GM18507 (cell line): ENCODE measurements at regions not wholly inside any gene's neighbourhood (a gene's known extent, or its start where the extent isn't known, plus 50 kb on each side); places are given as distances from the start of the nearest gene placed in this dataset.
"Not testable (repeated sequence)": the region's sequence is repeated elsewhere in the genome, so short reads cannot be mapped to it uniquely, and the experiment has no call there.

Source experiments
- DNase-seq: peaks from one replicate; pipeline ENCODE4 v3.0.0; 2011; ENCODE audit warnings: low read depth; ENCODE audit not compliant: insufficient read length; ENCODE audit errors: extremely low spot score
- FAIRE-seq: peaks from 2 replicates; lab custom pipeline; 2011; peaks lifted over from hg19 to GRCh38; lab: Jason Lieb, UNC

DNA sequence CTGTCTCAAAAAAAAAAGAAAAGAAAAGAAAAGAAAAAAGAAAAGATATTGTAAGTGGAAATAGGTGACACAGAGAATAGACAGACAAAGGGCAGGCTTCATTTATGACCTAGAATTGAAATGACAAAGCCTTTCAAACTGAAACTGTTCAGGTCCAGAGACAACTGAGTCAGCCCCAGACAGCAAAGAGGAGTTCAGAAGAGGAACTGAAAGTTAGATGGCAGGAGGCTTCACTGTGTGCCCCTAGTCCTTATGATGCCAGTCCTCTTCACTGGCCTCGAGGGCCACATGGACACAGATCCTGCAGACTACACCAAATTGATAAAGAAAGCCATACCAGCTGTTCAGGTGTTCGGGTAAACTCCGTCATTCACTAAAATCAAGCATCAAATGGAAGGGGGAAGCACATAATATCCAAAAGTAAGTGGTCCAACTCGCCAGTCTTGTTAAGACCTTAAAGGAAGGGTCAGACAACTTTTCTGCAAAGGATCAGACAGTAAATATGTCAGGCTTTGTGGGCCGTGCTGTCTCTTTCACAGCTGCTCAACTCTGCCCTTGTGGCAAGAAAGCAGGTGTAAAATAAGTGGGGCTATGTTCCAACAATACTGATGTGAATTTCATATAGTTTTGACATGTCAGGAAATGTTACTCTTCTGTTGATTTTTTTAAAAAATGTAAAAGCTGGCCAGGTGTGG is 231.9 kb upstream of the MGAT5 start:
- peak; percentile 46 for DNase-seq
- peak; percentile 83 for FAIRE-seq

DNA sequence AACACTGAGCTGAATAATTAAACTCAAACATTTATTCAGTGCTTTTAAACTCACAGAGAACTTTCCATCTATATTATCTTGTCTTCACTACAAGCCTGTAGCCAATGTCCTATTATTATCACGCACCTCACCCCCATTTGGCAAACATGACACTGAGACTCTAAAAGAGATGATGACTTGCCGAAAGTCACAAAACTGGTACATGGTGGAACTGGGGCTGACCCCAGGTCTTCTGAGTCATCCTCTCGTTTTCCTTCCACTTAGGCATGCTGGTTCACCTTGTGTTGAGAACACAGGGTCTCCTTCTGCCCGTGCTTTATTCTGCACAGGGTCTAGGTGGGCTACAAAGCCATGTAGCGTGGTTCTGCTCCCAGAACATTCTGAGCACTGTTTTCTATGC is 230.0 kb upstream of the MGAT5 start:
- FAIRE-seq (no peak), DNase-seq (no peak)

DNA sequence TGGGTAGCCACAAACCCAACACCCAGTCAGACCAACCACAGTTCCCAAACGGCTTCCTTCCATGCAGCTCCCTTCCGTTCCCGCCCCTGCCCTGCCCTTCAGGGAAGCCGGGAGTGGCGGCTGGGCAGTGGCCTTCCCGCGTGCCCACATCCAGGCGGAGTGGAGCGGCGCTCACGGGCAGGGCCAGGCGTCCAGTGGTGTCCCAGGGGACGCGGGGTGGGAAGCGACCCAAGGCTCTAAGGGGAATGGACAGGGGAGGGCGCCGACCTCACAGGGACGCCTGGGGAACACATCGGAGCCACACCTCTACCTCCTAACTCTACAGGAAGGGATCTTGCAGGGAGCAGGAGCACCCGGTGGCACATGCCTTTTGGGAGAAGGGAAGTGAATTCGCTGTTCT is 225.9 kb upstream of the MGAT5 start:
- no peak for DNase-seq
- FAIRE-seq: no peak

DNA sequence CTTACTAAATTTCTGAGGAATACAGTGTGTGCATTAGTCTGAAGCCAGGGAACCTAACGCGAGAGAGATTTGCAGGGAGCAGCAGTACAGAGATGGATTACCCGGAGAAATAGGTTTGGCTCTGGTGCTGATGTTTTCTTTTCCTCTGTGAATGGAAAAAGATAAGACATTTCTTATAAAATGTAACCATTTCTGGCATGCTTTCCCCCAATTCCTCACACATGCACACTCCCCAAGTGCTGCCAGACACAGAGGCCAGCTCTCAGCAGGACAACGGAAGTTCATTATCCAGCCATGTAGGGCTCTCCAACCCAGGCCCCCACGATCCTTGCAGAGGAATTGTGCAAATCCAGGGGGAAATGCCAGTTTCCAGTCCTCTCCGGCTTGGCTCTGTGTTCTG is 224.5 kb upstream of the MGAT5 start:
- DNase-seq (no peak), FAIRE-seq (no peak)

DNA sequence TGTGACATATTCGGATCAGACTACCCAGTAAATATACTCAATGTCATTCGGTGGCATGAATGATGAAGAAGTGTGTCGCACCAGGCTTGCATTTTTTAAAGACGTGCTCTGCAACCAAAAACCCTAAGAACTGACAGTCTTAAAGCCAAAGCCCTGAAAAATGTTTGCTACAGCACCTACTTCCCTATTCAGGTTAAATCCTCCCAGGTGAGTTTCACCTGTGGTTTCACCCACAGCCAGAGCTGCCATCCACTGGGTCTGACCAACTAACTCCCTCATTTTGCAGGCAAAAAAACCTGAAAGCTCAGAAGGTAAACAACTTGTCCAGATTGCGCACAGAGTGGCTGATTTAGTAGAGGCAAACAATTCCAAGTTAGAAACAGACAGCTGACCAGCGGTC is 222.3 kb upstream of the MGAT5 start:
- DNase-seq: no peak
- FAIRE-seq: no peak

DNA sequence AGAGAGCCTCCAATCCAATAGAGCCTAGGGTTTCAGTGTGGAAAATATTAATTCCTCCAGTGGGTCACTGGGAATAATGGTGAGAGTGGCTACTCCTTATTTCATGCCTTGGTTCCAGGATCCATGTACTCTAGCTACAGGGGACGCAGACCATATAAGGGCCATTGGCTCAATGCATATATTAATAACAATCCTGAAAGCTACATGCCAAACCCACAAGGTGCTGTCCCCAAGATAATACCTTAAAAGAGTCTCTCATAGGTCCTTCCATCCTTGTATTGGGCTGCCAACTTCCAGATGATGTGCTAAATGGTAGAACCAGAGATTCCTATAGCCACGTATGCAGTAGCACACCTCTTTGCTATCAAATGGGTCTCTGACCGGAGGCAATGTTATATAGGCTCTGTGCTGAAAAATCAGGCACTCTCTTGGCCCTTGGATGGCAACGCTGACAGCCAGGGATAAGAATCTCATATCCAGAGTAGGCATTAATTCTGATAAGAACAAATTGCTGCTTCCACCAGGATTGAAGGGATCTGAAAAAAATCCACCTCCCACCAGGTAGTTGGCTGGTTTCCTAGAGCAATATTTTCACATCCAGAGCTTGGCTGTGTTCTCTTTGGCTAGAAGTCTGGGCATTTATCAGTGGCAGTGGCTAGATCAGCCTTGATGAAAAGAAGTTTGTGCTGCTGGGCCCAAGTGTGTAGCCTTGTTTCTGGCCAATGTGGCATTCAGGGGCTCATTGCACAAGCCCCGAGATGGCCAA is 218.1 kb upstream of the MGAT5 start:
- FAIRE-seq: no peak
- no peak for DNase-seq

DNA sequence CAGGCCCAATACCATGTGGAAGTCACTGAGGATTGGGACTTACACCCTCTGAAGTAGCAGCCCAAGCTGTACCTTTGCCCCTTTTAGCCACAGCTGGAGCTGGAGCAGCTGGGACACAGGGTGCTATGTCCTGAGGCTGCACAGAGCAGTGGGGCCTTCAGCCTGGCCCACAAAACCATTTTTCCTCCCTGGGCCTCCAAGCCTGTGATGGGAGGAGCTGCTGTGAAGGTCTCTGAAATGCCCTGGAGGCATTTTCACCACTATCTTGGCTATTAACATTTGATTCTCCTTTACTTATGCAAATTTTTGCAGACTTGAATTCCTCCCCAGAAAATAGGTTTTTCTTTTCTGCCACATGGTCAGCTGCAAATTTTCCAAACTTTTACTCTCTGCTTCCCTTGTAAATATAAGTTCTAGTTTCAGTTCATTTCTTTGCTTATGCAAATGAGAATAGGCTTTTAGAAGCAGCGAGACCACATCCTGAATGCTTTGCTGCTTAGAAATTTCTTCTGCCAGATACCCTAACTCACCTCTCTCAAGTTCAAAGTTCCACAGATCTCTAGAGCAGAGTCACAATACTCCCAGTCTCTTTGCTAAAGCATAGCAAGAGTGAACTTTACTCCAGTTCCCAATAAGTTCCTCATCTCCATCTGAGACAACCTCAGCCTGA is 213.8 kb upstream of the MGAT5 start:
- FAIRE-seq (peak; percentile 77), DNase-seq (no peak)

DNA sequence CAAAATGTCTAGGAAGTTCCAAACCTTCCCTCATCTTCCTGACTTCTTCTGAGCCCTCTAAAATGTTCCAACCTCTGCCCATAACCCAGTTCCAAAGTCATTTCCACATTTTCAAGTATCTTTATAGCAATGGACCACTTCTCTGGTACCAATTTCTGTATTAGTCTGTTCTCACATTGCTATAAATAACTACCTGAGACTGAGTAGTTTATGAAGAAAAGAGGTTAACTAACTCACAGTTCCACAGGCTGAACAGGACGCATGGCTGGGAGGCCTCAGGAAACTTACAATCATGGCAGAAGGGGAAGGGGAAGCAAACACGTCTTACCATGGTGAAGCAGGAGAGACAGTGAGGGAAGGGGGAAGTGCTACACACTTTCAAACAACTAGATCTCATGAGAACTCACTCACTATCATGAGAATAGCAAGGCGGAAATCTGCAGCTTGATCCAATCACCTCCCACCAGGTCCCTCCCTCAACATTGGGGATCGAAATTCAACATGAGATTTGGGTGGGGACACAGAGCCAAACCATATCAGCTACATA is 213.2 kb upstream of the MGAT5 start:
- peak; percentile 12 for FAIRE-seq
- DNase-seq: not testable (repeated sequence)

DNA sequence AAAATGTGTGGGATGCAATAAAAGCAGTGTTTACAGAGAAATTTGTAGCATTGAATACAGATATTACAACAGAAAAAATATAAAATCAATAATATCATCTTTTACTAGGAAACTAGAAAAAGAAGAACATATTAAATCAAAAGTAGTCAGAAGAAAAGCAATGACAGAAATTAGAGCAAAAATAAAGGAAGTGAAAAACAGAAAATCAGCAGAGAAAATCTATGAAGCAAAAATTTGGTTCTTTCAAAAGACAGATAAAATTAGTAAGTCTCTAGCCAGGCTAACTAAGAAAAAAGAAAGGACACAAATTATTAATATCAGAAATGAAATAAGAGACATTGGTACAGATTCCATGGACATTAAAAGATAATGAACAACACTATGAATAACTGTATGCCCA is 212.0 kb upstream of the MGAT5 start:
- no peak for DNase-seq
- no peak for FAIRE-seq

DNA sequence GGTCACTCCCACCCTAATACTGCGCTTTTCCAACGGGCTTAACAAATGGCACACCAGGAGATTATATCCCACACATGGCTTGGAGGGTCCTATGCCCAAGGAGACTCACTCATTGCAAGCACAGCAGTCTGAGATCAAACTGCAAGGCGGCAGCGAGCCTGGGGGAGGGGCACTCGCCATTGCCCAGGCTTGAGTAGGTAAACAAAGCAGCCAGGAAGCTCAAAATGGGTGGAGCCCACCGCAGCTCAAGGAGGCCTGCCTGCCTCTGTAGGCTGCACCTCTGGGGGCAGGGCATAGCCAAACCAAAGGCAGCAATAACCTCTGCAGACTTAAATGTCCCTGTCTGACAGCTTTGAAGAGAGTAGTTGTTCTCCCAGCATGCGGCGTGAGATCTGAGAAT is 210.8 kb upstream of the MGAT5 start:
- DNase-seq, FAIRE-seq: not testable (repeated sequence)

DNA sequence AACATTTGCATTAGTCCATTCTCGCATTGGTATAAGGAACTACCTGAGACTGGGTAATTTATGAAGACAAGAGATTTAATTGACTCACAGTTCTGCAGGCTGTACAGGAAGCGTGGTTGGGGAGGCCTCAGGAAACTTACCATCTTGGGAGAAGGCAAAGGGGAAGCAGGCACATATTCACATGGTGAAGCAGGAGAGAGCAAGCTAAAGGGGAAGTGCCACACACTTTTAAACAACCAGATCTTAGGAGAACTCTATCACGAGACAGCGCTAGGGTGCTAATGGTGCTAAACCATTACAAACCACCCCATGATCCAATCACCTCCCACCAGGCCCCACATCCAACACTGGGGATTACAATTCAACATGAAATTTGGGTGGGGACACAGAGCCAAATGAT is 201.7 kb upstream of the MGAT5 start:
- DNase-seq (no peak), FAIRE-seq (no peak)

DNA sequence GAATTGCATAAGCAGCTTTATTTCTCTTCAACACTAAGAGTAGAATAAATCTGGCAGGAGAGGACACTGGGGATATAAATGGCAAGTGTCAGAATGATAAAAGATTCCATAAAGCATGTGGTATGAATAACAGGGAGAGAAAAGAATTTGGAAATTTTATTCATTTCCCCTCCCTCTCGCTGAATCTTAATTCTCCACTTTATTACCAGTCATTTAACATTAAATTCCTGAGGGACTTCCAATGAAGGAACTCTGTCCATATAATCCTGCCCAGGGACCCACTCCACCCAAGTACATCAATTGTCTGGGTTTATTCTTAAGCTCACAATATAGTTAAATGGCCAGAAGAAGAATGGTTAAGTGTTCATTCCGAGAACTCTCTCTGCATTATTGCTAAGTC is 197.7 kb upstream of the MGAT5 start:
- DNase-seq: no peak
- no peak for FAIRE-seq

DNA sequence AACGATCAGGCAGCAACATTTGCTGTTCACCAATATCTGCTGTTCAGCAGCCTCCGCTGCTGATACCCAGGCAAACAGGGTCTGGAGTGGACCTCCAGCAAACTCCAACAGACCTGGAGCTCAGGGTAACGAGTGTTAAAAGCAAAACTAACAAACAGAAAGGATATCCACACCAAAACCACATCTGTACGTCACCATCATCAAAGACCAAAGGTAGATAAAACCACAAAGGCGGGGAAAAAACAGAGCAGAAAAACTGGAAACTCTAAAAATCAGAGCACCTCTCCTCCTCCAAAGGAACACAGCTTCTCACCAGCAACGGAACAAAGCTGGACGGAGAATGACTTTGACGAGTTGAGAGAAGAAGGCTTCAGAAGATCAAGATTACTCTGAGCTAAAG is 192.8 kb upstream of the MGAT5 start:
- not testable (repeated sequence) for FAIRE-seq, DNase-seq

DNA sequence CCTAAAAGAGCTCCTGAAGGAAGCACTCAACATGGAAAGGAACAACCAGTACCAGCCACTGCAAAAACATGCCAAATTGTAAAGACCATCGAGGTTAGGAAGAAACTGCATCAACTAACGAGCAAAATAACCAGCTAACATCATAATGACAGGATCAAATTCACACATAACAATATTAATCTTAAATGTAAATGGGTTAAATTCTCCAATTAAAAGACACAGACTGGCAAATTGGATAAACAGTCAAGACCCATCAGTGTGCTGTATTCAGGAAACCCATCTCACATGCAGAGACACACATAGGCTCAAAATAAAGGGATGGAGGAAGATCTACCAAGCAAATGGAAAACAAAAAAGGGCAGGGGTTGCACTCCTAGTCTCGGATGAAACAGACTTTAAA is 191.6 kb upstream of the MGAT5 start:
- DNase-seq, FAIRE-seq: not testable (repeated sequence)

DNA sequence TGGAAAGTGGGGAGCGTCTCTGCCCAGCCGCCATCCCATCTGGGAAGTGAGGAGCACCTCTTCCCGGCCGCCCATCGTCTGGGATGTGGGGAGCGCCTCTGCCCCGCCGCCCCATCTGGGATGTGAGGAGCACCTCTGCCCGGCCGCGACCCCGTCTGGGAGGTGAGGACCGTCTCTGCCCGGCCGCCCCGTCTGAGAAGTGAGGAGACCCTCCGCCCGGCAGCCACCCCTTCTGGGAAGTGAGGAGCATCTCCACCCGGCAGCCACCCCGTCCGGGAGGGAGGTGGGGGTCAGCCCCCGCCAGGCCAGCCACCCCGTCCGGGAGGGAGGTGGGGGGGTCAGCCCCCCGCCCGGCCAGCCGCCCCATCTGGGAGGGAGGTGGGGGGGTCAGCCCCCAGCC is 190.0 kb upstream of the MGAT5 start:
- not testable (repeated sequence) for FAIRE-seq, DNase-seq

DNA sequence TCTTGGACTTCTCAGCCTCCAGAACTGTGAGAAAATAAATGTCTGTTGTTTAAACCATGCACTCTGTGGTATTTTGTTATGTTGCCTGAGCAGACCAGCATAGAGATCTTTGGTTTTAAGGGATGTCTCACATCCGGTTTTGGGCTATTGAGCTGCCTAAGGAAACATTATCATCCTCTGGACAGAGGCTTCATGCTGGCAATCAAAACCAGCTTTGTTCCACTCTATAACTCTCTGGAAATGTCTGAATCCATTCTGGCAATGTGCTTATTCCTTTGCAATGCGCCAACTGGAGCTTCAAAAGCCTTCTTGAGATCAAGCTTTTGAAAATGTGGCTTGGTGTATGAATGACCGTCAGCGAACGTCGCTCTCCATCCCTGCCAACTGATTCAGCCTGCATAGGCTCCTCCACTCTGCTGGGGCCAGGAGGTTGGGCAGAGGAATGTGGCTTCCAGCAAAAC is 183.6 kb upstream of the MGAT5 start:
- FAIRE-seq (no peak), DNase-seq (no peak)

DNA sequence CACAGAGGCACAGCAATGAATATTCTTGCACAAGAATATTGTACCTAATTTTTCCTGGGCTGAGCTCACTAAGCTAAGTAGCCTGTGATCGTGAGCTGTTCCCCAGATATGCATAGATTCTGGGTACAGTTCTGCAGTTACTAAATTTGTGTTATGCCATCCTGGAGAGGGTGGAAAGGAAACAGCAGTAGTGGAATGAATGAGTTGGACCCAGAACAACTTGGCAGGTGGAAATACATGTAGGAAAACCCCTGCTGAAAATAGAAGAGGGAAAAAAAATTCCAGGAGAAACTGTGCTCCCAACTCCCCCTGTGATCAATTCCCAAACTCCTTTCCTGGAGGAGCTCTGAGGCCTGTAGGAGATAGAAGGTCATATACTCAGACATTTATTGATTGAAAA is 181.5 kb upstream of the MGAT5 start:
- FAIRE-seq (no peak), DNase-seq (no peak)

DNA sequence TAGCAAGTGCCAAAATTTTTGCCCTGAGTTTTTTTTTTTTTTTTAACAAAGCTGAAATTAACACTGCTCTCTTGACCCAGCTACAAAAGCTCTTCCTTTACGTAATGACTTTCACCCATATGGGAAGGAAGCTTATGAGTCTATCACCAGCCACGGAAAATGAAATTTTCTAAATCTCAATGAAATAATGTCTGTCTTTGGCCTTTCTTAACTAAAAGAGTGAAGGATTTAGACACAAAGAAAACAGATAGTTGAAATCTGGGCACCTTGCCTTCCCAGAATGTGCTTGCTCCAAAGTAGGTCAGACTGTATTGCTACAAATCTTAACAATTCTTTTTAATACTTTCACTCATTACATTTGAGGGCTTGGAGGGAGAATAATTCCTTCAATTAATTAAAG is 180.8 kb upstream of the MGAT5 start:
- DNase-seq: no peak
- FAIRE-seq: no peak

DNA sequence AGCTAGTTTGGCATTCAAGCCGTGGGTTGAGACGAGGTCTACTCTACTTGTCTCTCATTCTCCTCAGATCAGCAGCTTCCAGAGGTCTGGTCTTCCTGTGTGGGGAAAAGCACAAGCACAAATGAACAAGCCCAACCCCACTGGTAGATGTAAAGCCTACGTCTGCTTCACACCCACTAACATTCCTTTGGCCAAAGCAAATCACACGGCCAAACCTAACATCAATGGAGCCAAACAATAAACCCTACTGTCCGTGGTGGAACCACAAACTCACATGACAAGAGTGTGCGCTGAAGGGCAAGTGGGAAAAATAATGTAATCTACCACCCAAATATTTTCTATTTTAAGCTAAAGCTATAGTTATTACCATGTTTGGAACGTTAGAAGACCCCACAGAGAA is 179.3 kb upstream of the MGAT5 start:
- DNase-seq (no peak), FAIRE-seq (no peak)

DNA sequence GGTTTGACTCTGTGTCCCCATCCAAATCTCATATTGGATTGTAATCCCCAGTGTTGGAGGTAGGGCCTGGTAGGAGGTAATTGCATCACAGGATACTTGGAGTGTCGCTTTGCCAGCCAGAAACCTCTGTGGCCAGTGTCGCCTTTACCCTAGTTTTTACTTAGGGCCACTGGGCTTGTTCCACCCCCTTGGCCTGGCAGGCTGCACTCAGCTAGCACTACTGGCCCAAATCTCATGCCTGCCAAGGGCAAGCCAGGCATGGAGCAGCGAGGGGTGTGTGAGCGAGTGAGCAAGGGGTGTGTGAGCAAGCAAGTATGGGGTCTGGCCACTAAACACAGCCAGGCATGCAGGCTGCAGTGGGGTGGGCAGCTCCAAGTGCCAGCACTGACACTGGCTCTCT is 178.7 kb upstream of the MGAT5 start:
- DNase-seq (no peak), FAIRE-seq (no peak)
